Activated B cell treated with CpG ODN at 0.5 μM for 24 hours (primary cell): ENCODE measurements at regions not wholly inside any gene's neighbourhood (a gene's known extent, or its start where the extent isn't known, plus 50 kb on each side); places are given as distances from the start of the nearest gene placed in this dataset.

Source experiments
- ATAC-seq: fragments of 200-7000 bp; cut with Tn5 transposase; one replicate; pipeline ENCODE4 v1.10.0; 2021; ENCODE audit warnings: low read depth, mild to moderate bottlenecking, moderate library complexity
- CTCF ChIA-PET: fragments of 350-600 bp; sonication (Branson Sonifier 250); formaldehyde crosslinking; loops from one replicate; lab custom pipeline; 2021; ENCODE audit warnings: antibody characterized with exemption; lab: Charles Lee
- POLR2A ChIA-PET: fragments of 350-600 bp; sonication (Branson Sonifier 250); formaldehyde crosslinking; loops from one replicate; lab custom pipeline; 2021; ENCODE audit warnings: antibody characterized with exemption; lab: Charles Lee
- DNase-seq: peaks from one replicate; pipeline ENCODE4 v3.0.0; 2022
- H3K27ac Mint-ChIP-seq: one replicate; pipeline ENCODE4 v1.8.0; 2020; ENCODE audit warnings: mixed read lengths
- H3K27me3 Mint-ChIP-seq: one replicate; pipeline ENCODE4 v1.8.0; 2021; ENCODE audit warnings: mixed read lengths
- H3K36me3 Mint-ChIP-seq: one replicate; pipeline ENCODE4 v1.8.0; 2021; ENCODE audit warnings: low read depth, mixed read lengths
- H3K4me1 Mint-ChIP-seq: one replicate; pipeline ENCODE4 v1.8.0; 2021; ENCODE audit warnings: mixed read lengths
- H3K4me3 Mint-ChIP-seq: one replicate; pipeline ENCODE4 v1.8.0; 2020; ENCODE audit warnings: mild to moderate bottlenecking, mixed read lengths
- H3K9me3 Mint-ChIP-seq: one replicate; pipeline ENCODE4 v1.8.0; 2020; ENCODE audit warnings: mixed read lengths
- CTCF ChIP-seq: fragments of 200-600 bp; IDR thresholded peaks from one replicate; pipeline ENCODE4 v1.8.0; 2022; ENCODE audit warnings: antibody characterized with exemption, mild to moderate bottlenecking
- intact Hi-C: fragments of 100-400 bp; cut with micrococcal nuclease; formaldehyde crosslinking; loops from one replicate; pipeline ENCODE4 v1.15.1; 2024

- Mint-ChIP-seq H3K4me1 (no peaks in the 10 kb centered on the region), H3K9me3 (no peaks in the 10 kb centered on the region), H3K4me3 (no peak overlapping the region), H3K27ac (no peak overlapping the region), H3K27me3 (no peaks in the 10 kb centered on the region), H3K36me3 (no peaks in the 10 kb centered on the region)
- no peak for DNase-seq
- no peak for TF ChIP-seq CTCF
- ATAC-seq: no peak
- CTCF ChIA-PET: no interaction called here
- intact Hi-C loops: no loop called here
- POLR2A ChIA-PET: no interaction called here
Measured at GRCh38 chr21:26412885-26413284, 160.2 kb downstream of the CYYR1 start.

- no peak for ATAC-seq
- TF ChIP-seq CTCF: no peak
- H3K9me3 Mint-ChIP-seq: no peaks in the 10 kb centered on the region
- no peak overlapping the region for H3K4me3 Mint-ChIP-seq
- no peaks in the 10 kb centered on the region for H3K27me3 Mint-ChIP-seq
- H3K36me3 Mint-ChIP-seq: no peaks in the 10 kb centered on the region
- peaks cover 2% of the 10 kb centered on the region for H3K4me1 Mint-ChIP-seq
- intact Hi-C loops: no loop called here
- DNase-seq: no peak
- H3K27ac Mint-ChIP-seq: no peak overlapping the region
- ChIA-PET CTCF (no interaction called here), POLR2A (no interaction called here)
Measured at GRCh38 chr21:26409735-26410134, 163.4 kb downstream of the CYYR1 start.

- H3K27me3 Mint-ChIP-seq: no peaks in the 10 kb centered on the region
- H3K9me3 Mint-ChIP-seq: no peaks in the 10 kb centered on the region
- intact Hi-C loops: no loop called here
- peaks cover 2% of the 10 kb centered on the region for H3K4me1 Mint-ChIP-seq
- no peak for ATAC-seq
- no peak for TF ChIP-seq CTCF
- no peak overlapping the region for H3K27ac Mint-ChIP-seq
- no peaks in the 10 kb centered on the region for H3K36me3 Mint-ChIP-seq
- H3K4me3 Mint-ChIP-seq: no peak overlapping the region
- ChIA-PET CTCF (no interaction called here), POLR2A (no interaction called here)
- no peak for DNase-seq
Measured at GRCh38 chr21:26408511-26408910, 164.6 kb downstream of the CYYR1 start.

- Mint-ChIP-seq H3K27ac (no peak overlapping the region), H3K9me3 (no peaks in the 10 kb centered on the region), H3K36me3 (no peaks in the 10 kb centered on the region), H3K4me3 (no peak overlapping the region), H3K4me1 (peaks cover 2% of the 10 kb centered on the region), H3K27me3 (no peaks in the 10 kb centered on the region)
- DNase-seq (no peak), ATAC-seq (no peak)
- ChIA-PET CTCF (no interaction called here), POLR2A (no interaction called here)
- no peak for TF ChIP-seq CTCF
- intact Hi-C loops: no loop called here
Measured at GRCh38 chr21:26406526-26406925, 166.6 kb downstream of the CYYR1 start.

- ChIA-PET POLR2A (no interaction called here), CTCF (no interaction called here)
- intact Hi-C loops: no loop called here
- H3K36me3 Mint-ChIP-seq: no peaks in the 10 kb centered on the region
- no peak overlapping the region for H3K4me3 Mint-ChIP-seq
- DNase-seq (no peak), ATAC-seq (no peak)
- no peak for TF ChIP-seq CTCF
- no peak overlapping the region for H3K27ac Mint-ChIP-seq
- no peaks in the 10 kb centered on the region for H3K27me3 Mint-ChIP-seq
- no peaks in the 10 kb centered on the region for H3K9me3 Mint-ChIP-seq
- peaks cover 2% of the 10 kb centered on the region for H3K4me1 Mint-ChIP-seq
Measured at GRCh38 chr21:26405735-26406361, 167.2 kb downstream of the CYYR1 start.
